ENCODE measurements at regions not wholly inside any gene's neighbourhood (a gene's known extent, or its start where the extent isn't known, plus 50 kb on each side); places are given as distances from the start of the nearest gene placed in this dataset.

DNA sequence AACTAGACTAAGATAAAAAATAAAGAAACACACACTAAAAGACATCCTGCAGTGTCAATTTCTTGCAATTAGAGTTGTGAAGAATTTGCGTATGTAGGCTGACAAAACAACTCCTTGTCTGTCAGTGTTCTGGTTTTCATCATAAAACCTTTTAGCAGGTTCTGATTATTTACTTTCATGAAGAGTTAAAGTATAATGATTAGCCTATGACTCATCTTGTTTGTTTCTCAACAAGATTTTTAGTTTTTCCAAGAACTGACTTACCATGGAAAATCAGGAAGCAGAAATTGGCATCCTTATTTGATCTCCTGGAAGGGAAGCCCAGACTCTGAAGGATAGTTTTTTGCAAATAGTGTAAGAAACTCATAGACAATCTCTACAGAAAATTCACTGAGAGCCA lies 848.7 kb upstream of the PCDH9 start (continued):
- TF ChIP-seq POU5F1 (IDR thresholded peaks at IDR 0.05; ENCODE audit: low read depth, low read length) (no peak), MAFK (IDR thresholded peaks at IDR 0.05; ENCODE audit: low read depth, low read length) (no peak), BCL11A (IDR thresholded peaks at IDR 0.05; ENCODE audit: low read depth in 2 of 2, low read length in 2 of 2) (no peak), TCF12 (IDR thresholded peaks at IDR 0.05; ENCODE audit: low read depth, low read length) (no peak), RFX5 (IDR thresholded peaks at IDR 0.05; ENCODE audit: borderline replicate concordance, low read depth, low read length) (no peak), FOSL1 (IDR thresholded peaks at IDR 0.05; ENCODE audit: insufficient read depth, low read depth, low read length) (no peak)

All from H1 (cell line).